Testis (tissue), 2 donors: ENCODE measurements at regions not wholly inside any gene's neighbourhood (a gene's known extent, or its start where the extent isn't known, plus 50 kb on each side); places are given as distances from the start of the nearest gene placed in this dataset.
"Not testable (repeated sequence)": the region's sequence is repeated elsewhere in the genome, so short reads cannot be mapped to it uniquely, and the experiment has no call there.

Experiments used
- POLR2A ChIP-seq: fragments of 450-650 bp; IDR thresholded peaks from one replicate; pipeline ENCODE4 v1.6.1; 2017; ENCODE audit warnings: antibody characterized with exemption, mild to moderate bottlenecking, moderate library complexity
- TF ChIP-seq, protein P1 (sequence below), 3 experiments: fragments of 450-650 bp in 2 of 3; fragments of 200-600 bp in 1 of 3; sonication (generic) in 1 of 3; IDR thresholded peaks; one replicate each; pipeline ENCODE4 v1.5.1; 2016 to 2019; ENCODE audit warnings: antibody characterized with exemption in 3 of 3, mild to moderate bottlenecking in 2 of 3, moderate library complexity in 1 of 3

DNA sequence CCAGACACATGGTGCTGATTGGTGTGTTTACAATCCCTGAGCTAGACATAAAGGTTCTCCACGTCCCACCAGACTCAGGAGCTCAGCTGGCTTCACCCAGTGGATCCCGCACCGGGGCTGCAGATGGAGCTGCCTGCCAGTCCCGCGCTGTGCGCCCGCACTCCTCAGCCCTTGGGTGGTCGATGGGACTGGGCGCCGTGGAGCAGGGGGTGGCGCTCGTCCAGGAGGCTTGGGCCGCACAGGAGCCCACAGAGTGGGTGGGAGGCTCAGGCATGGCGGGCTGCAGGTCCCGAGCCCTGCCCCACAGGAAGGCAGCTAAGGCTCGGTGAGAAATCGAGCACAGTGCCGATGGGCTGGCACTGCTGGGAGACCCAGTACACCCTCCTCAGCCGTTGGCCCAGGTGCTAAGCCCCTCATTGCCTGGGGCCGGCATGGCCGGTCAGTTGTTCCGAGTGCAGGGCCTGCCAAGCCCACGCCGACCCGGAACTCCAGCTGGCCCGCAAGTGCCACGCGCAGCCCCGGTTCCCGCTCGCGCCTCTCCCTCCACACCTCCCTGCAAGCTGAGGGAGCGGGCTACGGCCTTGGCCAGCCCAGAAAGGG lies 76.8 kb upstream of the ZNF98 start:
- TF ChIP-seq, protein P1, sequence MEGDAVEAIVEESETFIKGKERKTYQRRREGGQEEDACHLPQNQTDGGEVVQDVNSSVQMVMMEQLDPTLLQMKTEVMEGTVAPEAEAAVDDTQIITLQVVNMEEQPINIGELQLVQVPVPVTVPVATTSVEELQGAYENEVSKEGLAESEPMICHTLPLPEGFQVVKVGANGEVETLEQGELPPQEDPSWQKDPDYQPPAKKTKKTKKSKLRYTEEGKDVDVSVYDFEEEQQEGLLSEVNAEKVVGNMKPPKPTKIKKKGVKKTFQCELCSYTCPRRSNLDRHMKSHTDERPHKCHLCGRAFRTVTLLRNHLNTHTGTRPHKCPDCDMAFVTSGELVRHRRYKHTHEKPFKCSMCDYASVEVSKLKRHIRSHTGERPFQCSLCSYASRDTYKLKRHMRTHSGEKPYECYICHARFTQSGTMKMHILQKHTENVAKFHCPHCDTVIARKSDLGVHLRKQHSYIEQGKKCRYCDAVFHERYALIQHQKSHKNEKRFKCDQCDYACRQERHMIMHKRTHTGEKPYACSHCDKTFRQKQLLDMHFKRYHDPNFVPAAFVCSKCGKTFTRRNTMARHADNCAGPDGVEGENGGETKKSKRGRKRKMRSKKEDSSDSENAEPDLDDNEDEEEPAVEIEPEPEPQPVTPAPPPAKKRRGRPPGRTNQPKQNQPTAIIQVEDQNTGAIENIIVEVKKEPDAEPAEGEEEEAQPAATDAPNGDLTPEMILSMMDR (IDR thresholded peaks at IDR 0.05) = not testable (repeated sequence)
- TF ChIP-seq POLR2A = not testable (repeated sequence)
